Type B pancreatic cell (in vitro differentiated cells): ENCODE measurements at regions not wholly inside any gene's neighbourhood (a gene's known extent, or its start where the extent isn't known, plus 50 kb on each side); places are given as distances from the start of the nearest gene placed in this dataset.
A peak's percentile ranks its signal among the peaks of the same experiment; 100 is the strongest.
"Not testable (repeated sequence)": the region's sequence is repeated elsewhere in the genome, so short reads cannot be mapped to it uniquely, and the experiment has no call there.

Experiments used
- DNase-seq: peaks from one replicate; pipeline ENCODE4 v3.0.0; 2021; ENCODE audit warnings: mixed read lengths; ENCODE audit not compliant: unreplicated experiment; ENCODE audit errors: extremely low spot score
- H3K27ac Mint-ChIP-seq: 2 replicates; pipeline ENCODE4 v1.8.0; 2021; ENCODE audit warnings: mild to moderate bottlenecking, mixed read lengths
- H3K27me3 Mint-ChIP-seq: 2 replicates; pipeline ENCODE4 v1.8.0; 2021; ENCODE audit warnings: mixed read lengths
- H3K36me3 Mint-ChIP-seq: 2 replicates; pipeline ENCODE4 v1.8.0; 2021; ENCODE audit warnings: mixed read lengths
- H3K4me1 Mint-ChIP-seq: one replicate; pipeline ENCODE4 v1.8.0; 2021; ENCODE audit warnings: mixed read lengths; ENCODE audit not compliant: unreplicated experiment
- H3K4me3 Mint-ChIP-seq: 2 replicates; pipeline ENCODE4 v1.8.0; 2021; ENCODE audit warnings: mild to moderate bottlenecking, mixed read lengths
- H3K9me3 Mint-ChIP-seq: 2 replicates; pipeline ENCODE4 v1.8.0; 2021; ENCODE audit warnings: mixed read lengths
- TF ChIP-seq, protein P1 (sequence below): fragments of 200-600 bp; sonication (generic); conservative IDR thresholded peaks from 2 replicates; pipeline ENCODE4 v1.5.0; 2021; ENCODE audit warnings: antibody characterized with exemption, mild to moderate bottlenecking

- H3K9me3 Mint-ChIP-seq = no peaks in the 10 kb centered on the region
- peaks cover under 1% of the 10 kb centered on the region for H3K4me1 Mint-ChIP-seq
- H3K27ac Mint-ChIP-seq = no peak overlapping the region
- H3K4me3 Mint-ChIP-seq = no peak overlapping the region
- no peaks in the 10 kb centered on the region for H3K27me3 Mint-ChIP-seq
- H3K36me3 Mint-ChIP-seq = no peaks in the 10 kb centered on the region
- TF ChIP-seq, protein P1, sequence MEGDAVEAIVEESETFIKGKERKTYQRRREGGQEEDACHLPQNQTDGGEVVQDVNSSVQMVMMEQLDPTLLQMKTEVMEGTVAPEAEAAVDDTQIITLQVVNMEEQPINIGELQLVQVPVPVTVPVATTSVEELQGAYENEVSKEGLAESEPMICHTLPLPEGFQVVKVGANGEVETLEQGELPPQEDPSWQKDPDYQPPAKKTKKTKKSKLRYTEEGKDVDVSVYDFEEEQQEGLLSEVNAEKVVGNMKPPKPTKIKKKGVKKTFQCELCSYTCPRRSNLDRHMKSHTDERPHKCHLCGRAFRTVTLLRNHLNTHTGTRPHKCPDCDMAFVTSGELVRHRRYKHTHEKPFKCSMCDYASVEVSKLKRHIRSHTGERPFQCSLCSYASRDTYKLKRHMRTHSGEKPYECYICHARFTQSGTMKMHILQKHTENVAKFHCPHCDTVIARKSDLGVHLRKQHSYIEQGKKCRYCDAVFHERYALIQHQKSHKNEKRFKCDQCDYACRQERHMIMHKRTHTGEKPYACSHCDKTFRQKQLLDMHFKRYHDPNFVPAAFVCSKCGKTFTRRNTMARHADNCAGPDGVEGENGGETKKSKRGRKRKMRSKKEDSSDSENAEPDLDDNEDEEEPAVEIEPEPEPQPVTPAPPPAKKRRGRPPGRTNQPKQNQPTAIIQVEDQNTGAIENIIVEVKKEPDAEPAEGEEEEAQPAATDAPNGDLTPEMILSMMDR = no peak
- no peak for DNase-seq
Measured at GRCh38 chr4:134501973-134502643, 300.5 kb upstream of the PABPC4L start.

DNA sequence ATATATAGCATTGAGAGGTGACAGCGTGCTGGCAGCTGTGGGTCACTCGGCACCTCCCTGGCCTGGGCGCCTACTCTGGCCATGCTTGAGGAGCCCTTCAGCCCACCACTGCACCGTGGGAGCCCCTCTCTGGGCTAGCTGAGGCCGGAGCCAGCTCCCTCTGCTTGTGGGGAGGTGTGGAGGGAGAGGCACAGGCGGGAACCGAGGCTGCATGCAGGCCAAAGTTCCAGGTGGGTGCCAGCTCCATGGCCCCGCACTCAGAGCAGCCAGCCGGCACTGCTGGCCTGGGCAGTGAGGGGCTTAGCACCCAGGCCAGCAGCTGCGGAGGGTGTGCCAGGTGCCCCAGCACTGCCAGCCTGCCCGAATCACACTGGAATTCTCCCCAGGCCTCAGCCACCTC lies 299.9 kb upstream of the PABPC4L start:
- H3K36me3 Mint-ChIP-seq, H3K27me3 Mint-ChIP-seq, H3K4me1 Mint-ChIP-seq, H3K27ac Mint-ChIP-seq, H3K4me3 Mint-ChIP-seq, DNase-seq, H3K9me3 Mint-ChIP-seq: not testable (repeated sequence)

- H3K4me3 Mint-ChIP-seq = no peak overlapping the region
- no peaks in the 10 kb centered on the region for H3K4me1 Mint-ChIP-seq
- no peaks in the 10 kb centered on the region for H3K9me3 Mint-ChIP-seq
- no peaks in the 10 kb centered on the region for H3K27me3 Mint-ChIP-seq
- no peaks in the 10 kb centered on the region for H3K36me3 Mint-ChIP-seq
- no peak for DNase-seq
- no peak overlapping the region for H3K27ac Mint-ChIP-seq
- TF ChIP-seq, protein P1 = no peak
Measured at GRCh38 chr4:134499074-134499473, 297.5 kb upstream of the PABPC4L start.

DNA sequence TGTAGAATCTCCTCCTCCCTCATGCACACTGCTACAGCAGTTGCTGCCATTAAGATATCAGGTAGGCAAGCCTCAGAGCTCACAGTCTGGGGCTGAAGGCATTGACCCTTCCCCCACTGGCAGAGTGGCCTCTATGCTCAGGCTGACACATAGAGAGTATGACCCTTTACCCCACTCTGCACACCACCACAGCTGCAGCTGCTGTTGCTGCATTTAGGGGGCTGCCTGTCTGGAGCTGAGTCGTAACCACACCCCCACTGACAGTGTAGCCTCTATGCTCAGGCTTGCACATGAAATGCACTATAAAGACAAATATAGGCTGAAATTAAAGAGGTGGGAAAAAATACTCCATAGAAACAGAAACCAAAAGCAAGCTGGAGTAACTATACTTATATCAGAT lies 289.3 kb upstream of the PABPC4L start:
- no peak for DNase-seq
- Mint-ChIP-seq H3K27me3 (no peaks in the 10 kb centered on the region), H3K9me3 (peaks cover 6% of the 10 kb centered on the region), H3K4me1 (peaks cover under 1% of the 10 kb centered on the region), H3K4me3 (no peak overlapping the region), H3K27ac (no peak overlapping the region), H3K36me3 (no peaks in the 10 kb centered on the region)
- TF ChIP-seq, protein P1 = no peak

- H3K4me1 Mint-ChIP-seq, DNase-seq, H3K9me3 Mint-ChIP-seq, H3K4me3 Mint-ChIP-seq, H3K27me3 Mint-ChIP-seq, H3K27ac Mint-ChIP-seq, H3K36me3 Mint-ChIP-seq: not testable (repeated sequence)
Measured at GRCh38 chr4:134483514-134483913, 281.9 kb upstream of the PABPC4L start.

GRCh38 chr4:134471569-134471968 lies 270.0 kb upstream of the PABPC4L start:
- TF ChIP-seq, protein P1 = no peak
- DNase-seq = no peak
- no peak overlapping the region for H3K4me3 Mint-ChIP-seq

DNA sequence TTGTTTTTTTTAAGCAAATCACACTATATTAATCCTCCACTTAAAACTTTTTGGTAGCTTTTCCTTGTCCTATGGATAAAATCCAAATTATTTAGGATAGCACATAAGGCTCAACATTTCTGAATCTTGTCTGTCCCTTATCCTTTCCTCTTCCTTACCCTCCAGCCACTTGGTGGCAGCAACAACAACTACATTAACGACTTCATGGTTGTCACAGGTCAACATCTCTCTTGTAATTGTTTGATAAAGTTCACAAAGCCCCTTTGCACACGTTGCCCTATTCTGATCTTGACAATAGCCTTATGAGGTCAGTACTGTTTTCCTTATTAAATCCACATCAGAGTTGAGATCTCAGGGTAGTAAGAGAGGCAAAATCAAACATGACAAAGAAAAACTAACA lies 269.0 kb upstream of the PABPC4L start:
- TF ChIP-seq, protein P1 = peak; percentile 66
- H3K27ac Mint-ChIP-seq = no peak overlapping the region
- no peak overlapping the region for H3K4me3 Mint-ChIP-seq
- no peak for DNase-seq
- H3K9me3 Mint-ChIP-seq = no peaks in the 10 kb centered on the region
- H3K4me1 Mint-ChIP-seq = no peaks in the 10 kb centered on the region
- no peaks in the 10 kb centered on the region for H3K36me3 Mint-ChIP-seq
- H3K27me3 Mint-ChIP-seq = no peaks in the 10 kb centered on the region

More at GRCh38 chr4:134471569-134471968, 270.0 kb upstream of the PABPC4L start:
- H3K27ac Mint-ChIP-seq = no peak overlapping the region
- no peaks in the 10 kb centered on the region for H3K9me3 Mint-ChIP-seq
- H3K36me3 Mint-ChIP-seq = no peaks in the 10 kb centered on the region
- no peaks in the 10 kb centered on the region for H3K27me3 Mint-ChIP-seq
- H3K4me1 Mint-ChIP-seq = no peaks in the 10 kb centered on the region
